BE2C (cell line): ENCODE measurements at regions not wholly inside any gene's neighbourhood (a gene's known extent, or its start where the extent isn't known, plus 50 kb on each side); places are given as distances from the start of the nearest gene placed in this dataset.

ENCODE experiments used
- DNase-seq: peaks from one replicate; pipeline ENCODE4 v3.0.0-alpha.2; 2020
- H3K27me3 ChIP-seq: fragments of 250-450 bp; sonication (Bioruptor Pico); 2 replicates; pipeline ENCODE4 v1.5.1; 2020; ENCODE audit warnings: mild to moderate bottlenecking
- H3K36me3 ChIP-seq: fragments of 250-450 bp; sonication (Bioruptor Pico); 2 replicates; pipeline ENCODE4 v1.5.1; 2020; ENCODE audit warnings: mild to moderate bottlenecking
- H3K4me1 ChIP-seq: fragments of 250-450 bp; sonication (Bioruptor Pico); 2 replicates; pipeline ENCODE4 v1.5.1; 2020
- H3K4me3 ChIP-seq: 2 replicates; pipeline ENCODE4 v1.5.1; 2011; ENCODE audit warnings: low read depth, low read length
- H3K9me3 ChIP-seq: fragments of 250-450 bp; sonication (Bioruptor Pico); 2 replicates; pipeline ENCODE4 v1.5.1; 2020
- CTCF ChIP-seq: IDR thresholded peaks from 2 replicates; pipeline ENCODE4 v1.5.1; 2012; ENCODE audit warnings: mild to moderate bottlenecking, low read depth, low read length

- H3K36me3 ChIP-seq = no peaks in the 10 kb centered on the region
- no peak for DNase-seq
- H3K4me3 ChIP-seq = no peak overlapping the region
- TF ChIP-seq CTCF = no peak
- H3K27me3 ChIP-seq = no peaks in the 10 kb centered on the region
- no peaks in the 10 kb centered on the region for H3K9me3 ChIP-seq
- H3K4me1 ChIP-seq = no peaks in the 10 kb centered on the region
Measured at GRCh38 chr22:33221568-33221967, 163.4 kb upstream of the SYN3 start.

GRCh38 chr22:33220476-33221080, 162.4 kb upstream of the SYN3 start:
- TF ChIP-seq CTCF = no peak

GRCh38 chr22:33219648-33220384, 161.6 kb upstream of the SYN3 start:
- no peak overlapping the region for H3K4me3 ChIP-seq
- no peak for DNase-seq
- H3K27me3 ChIP-seq = no peaks in the 10 kb centered on the region
- H3K4me1 ChIP-seq = no peaks in the 10 kb centered on the region
- no peaks in the 10 kb centered on the region for H3K36me3 ChIP-seq
- no peaks in the 10 kb centered on the region for H3K9me3 ChIP-seq
- TF ChIP-seq CTCF = no peak

More at GRCh38 chr22:33220476-33221080, 162.4 kb upstream of the SYN3 start:
- DNase-seq = no peak
- Histone ChIP-seq H3K27me3 (no peaks in the 10 kb centered on the region), H3K9me3 (no peaks in the 10 kb centered on the region), H3K4me1 (no peaks in the 10 kb centered on the region), H3K36me3 (no peaks in the 10 kb centered on the region), H3K4me3 (no peak overlapping the region)

- H3K27me3 ChIP-seq = no peaks in the 10 kb centered on the region; the same call in 1 of the 2 replicates
- TF ChIP-seq CTCF = no peak
- no peak for DNase-seq
- H3K9me3 ChIP-seq = no peaks in the 10 kb centered on the region
- H3K4me3 ChIP-seq = no peak overlapping the region
- no peaks in the 10 kb centered on the region for H3K36me3 ChIP-seq
- no peaks in the 10 kb centered on the region for H3K4me1 ChIP-seq
Measured at GRCh38 chr22:33213383-33214075, 155.3 kb upstream of the SYN3 start.

- H3K36me3 ChIP-seq = no peaks in the 10 kb centered on the region
- DNase-seq = peak; percentile 38
- peak; percentile 72 for TF ChIP-seq CTCF
- H3K9me3 ChIP-seq = no peaks in the 10 kb centered on the region
- no peaks in the 10 kb centered on the region; the same call in 1 of the 2 replicates for H3K27me3 ChIP-seq
- H3K4me1 ChIP-seq = no peaks in the 10 kb centered on the region
- no peak overlapping the region for H3K4me3 ChIP-seq
Measured at GRCh38 chr22:33209930-33210784, 152.0 kb upstream of the SYN3 start.
